ENCODE measurements at regions not wholly inside any gene's neighbourhood (a gene's known extent, or its start where the extent isn't known, plus 50 kb on each side); places are given as distances from the start of the nearest gene placed in this dataset.

DNA sequence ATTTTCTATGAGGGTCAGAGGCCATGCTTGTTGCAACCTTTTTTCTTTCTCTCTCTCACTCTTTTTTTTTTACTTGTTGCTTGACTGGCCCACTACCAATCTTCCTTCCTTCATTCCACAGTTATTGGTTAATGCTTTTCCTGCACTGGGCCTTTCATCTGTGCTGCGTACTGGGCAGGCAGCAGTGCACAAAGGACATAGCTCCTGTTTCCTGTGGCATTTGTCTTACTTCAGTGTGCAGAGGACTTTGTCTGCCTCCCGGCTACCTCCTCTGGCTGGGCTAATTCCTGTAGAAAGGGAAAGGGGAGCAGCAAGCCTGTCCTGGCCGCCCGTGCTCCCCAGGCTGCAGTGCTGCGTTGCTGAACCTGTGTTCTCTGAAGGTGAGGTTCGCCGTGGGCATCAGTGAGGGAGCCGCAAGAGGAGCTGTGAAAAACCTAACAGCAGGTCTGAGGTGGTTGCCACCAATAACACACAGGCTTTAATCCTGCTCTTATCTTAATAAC lies 93.7 kb upstream of the RGMA start:
- H3K36me3 ChIP-seq (replicated peaks in 1 of 2; ENCODE audit: control insufficient read depth in 1 of 2, insufficient read depth in 2 of 2, low read length in 1 of 2): no peaks in the 10 kb centered on the region
- H3F3A ChIP-seq (replicated peaks; ENCODE audit: insufficient read depth): no peaks in the 10 kb centered on the region
- H4K20me1 ChIP-seq (ENCODE audit: insufficient read depth): no peaks in the 10 kb centered on the region
- H3K4me3 ChIP-seq (ENCODE audit: low read depth in 2 of 2, low read length in 1 of 2): no peak overlapping the region
- no peak for DNase-seq
- peaks cover 0 to 23% of the 10 kb centered on the region in 2 experiments; a peak in 1 of 4 replicates for H3K4me1 ChIP-seq (ENCODE audit: control insufficient read depth in 1 of 2, insufficient read depth in 2 of 2, low read depth in 1 of 2, low read length in 1 of 2)
- H2AFZ ChIP-seq (ENCODE audit: low read depth): no peak overlapping the region
- no peaks in the 10 kb centered on the region for H3K9me2 ChIP-seq
- no peak overlapping the region for H3K27ac ChIP-seq (ENCODE audit: low read depth in 2 of 2, low read length in 1 of 2)
- no peak overlapping the region for H3K9ac ChIP-seq
- 46% methylated on average over 8 of the region's 8 CpGs for WGBS (ENCODE audit: low lambda C conversion rate)
- no peaks in the 10 kb centered on the region for H3K9me3 ChIP-seq
- H3K27me3 ChIP-seq (ENCODE audit: insufficient read depth): no peaks in the 10 kb centered on the region
- H3K4me2 ChIP-seq: no peak overlapping the region
- no peaks in the 10 kb centered on the region for H3K79me2 ChIP-seq (ENCODE audit: insufficient read depth)
- POLR2A ChIA-PET: no interaction called here
- CTCF ChIA-PET: interaction anchor here (1.0 to 1.4 kb wide), 2 partner anchors 8 to 937 kb away, joined by 3 to 4 read pairs; no protein-coding TSS in a partner anchor
- TF ChIP-seq TCF12 (IDR thresholded peaks at IDR 0.05) (no peak), EZH2phosphoT487 (IDR thresholded peaks at IDR 0.05; ENCODE audit: borderline replicate concordance, low read depth) (no peak), TAF1 (IDR thresholded peaks at IDR 0.05; ENCODE audit: borderline replicate concordance, low read depth, low read length) (no peak), SMC3 (IDR thresholded peaks at IDR 0.05; ENCODE audit: low read depth, low read length) (no peak), FOXJ3 (CRISPR knock-in tag; IDR thresholded peaks at IDR 0.05) (no peak), RFX5 (IDR thresholded peaks at IDR 0.05; ENCODE audit: low read length) (no peak)

DNA sequence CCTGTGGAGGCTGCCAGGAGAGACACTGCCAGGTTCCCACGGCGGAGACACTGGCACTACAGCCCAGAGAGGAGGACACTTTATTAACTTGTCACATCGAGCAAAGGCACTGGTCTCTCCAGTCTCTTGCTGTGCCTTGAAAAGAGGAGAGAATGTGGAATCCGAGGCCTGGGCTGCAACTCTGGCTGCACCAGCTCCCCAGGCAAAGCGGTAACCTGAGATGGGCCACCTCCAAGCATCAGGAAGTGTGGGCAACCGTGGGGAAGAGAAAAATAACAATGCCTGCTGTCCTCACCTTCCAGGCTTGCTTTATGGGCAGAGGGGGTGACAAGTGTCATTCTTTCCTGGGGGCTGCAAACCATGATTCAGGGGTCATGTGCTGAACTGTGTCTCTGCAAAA lies 91.6 kb upstream of the RGMA start:
- no peaks in the 10 kb centered on the region for H4K20me1 ChIP-seq (ENCODE audit: insufficient read depth)
- no peak overlapping the region for H3K4me2 ChIP-seq
- H3F3A ChIP-seq (replicated peaks; ENCODE audit: insufficient read depth): no peaks in the 10 kb centered on the region
- no peak for TF ChIP-seq EP300 (IDR thresholded peaks at IDR 0.05; ENCODE audit: borderline replicate concordance in 1 of 2, low read depth in 1 of 2, low read length in 1 of 2)
- TF ChIP-seq SIN3A (IDR thresholded peaks at IDR 0.05; ENCODE audit: borderline replicate concordance, low read depth, low read length): no peak
- TF ChIP-seq MXI1 (IDR thresholded peaks at IDR 0.05; ENCODE audit: low read depth, low read length): no peak
- TF ChIP-seq, protein P1, sequence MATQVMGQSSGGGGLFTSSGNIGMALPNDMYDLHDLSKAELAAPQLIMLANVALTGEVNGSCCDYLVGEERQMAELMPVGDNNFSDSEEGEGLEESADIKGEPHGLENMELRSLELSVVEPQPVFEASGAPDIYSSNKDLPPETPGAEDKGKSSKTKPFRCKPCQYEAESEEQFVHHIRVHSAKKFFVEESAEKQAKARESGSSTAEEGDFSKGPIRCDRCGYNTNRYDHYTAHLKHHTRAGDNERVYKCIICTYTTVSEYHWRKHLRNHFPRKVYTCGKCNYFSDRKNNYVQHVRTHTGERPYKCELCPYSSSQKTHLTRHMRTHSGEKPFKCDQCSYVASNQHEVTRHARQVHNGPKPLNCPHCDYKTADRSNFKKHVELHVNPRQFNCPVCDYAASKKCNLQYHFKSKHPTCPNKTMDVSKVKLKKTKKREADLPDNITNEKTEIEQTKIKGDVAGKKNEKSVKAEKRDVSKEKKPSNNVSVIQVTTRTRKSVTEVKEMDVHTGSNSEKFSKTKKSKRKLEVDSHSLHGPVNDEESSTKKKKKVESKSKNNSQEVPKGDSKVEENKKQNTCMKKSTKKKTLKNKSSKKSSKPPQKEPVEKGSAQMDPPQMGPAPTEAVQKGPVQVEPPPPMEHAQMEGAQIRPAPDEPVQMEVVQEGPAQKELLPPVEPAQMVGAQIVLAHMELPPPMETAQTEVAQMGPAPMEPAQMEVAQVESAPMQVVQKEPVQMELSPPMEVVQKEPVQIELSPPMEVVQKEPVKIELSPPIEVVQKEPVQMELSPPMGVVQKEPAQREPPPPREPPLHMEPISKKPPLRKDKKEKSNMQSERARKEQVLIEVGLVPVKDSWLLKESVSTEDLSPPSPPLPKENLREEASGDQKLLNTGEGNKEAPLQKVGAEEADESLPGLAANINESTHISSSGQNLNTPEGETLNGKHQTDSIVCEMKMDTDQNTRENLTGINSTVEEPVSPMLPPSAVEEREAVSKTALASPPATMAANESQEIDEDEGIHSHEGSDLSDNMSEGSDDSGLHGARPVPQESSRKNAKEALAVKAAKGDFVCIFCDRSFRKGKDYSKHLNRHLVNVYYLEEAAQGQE (IDR thresholded peaks at IDR 0.05; ENCODE audit: low read depth, low read length): no peak
- TF ChIP-seq RAD21 (IDR thresholded peaks at IDR 0.05; ENCODE audit: low read length): no peak
- no peak for TF ChIP-seq SMC3 (IDR thresholded peaks at IDR 0.05; ENCODE audit: low read depth, low read length)
- TF ChIP-seq EZH2phosphoT487 (IDR thresholded peaks at IDR 0.05; ENCODE audit: borderline replicate concordance, low read depth): no peak
- TF ChIP-seq JUND (IDR thresholded peaks at IDR 0.05): no peak
- TF ChIP-seq, protein P2, sequence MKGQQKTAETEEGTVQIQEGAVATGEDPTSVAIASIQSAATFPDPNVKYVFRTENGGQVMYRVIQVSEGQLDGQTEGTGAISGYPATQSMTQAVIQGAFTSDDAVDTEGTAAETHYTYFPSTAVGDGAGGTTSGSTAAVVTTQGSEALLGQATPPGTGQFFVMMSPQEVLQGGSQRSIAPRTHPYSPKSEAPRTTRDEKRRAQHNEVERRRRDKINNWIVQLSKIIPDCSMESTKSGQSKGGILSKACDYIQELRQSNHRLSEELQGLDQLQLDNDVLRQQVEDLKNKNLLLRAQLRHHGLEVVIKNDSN (IDR thresholded peaks at IDR 0.05; ENCODE audit: borderline replicate concordance, low read depth): no peak
- TF ChIP-seq YY1 (IDR thresholded peaks at IDR 0.05; ENCODE audit: low read depth): no peak
- no peak for TF ChIP-seq NRF1 (IDR thresholded peaks at IDR 0.05; ENCODE audit: low read depth, low read length)
- no peak for TF ChIP-seq FOSL2 (IDR thresholded peaks at IDR 0.05; ENCODE audit: borderline replicate concordance, low read depth)
- no peak for TF ChIP-seq RCOR1 (IDR thresholded peaks at IDR 0.05; ENCODE audit: low read length)
- H3K4me3 ChIP-seq (ENCODE audit: low read depth in 2 of 2, low read length in 1 of 2): no peak overlapping the region
- no peaks in the 10 kb centered on the region for H3K27me3 ChIP-seq (ENCODE audit: insufficient read depth)
- H3K27ac ChIP-seq (ENCODE audit: low read depth in 2 of 2, low read length in 1 of 2): no peak overlapping the region
- POLR2A ChIA-PET: interaction anchor here (0.7 kb wide), 1 partner anchor 28 kb away, joined by 3 read pairs; no protein-coding TSS in a partner anchor
- H3K9me2 ChIP-seq: no peaks in the 10 kb centered on the region
- CTCF ChIA-PET: interaction anchor here (1.3 to 1.4 kb wide), 2 partner anchors 93 to 940 kb away, joined by 3 to 7 read pairs; no protein-coding TSS in a partner anchor
- no peak for DNase-seq
- no peak overlapping the region for H2AFZ ChIP-seq (ENCODE audit: low read depth)
- no peaks in the 10 kb centered on the region for H3K79me2 ChIP-seq (ENCODE audit: insufficient read depth)
- peaks cover 0 to 23% of the 10 kb centered on the region in 2 experiments; a peak in 1 of 4 replicates for H3K4me1 ChIP-seq (ENCODE audit: control insufficient read depth in 1 of 2, insufficient read depth in 2 of 2, low read depth in 1 of 2, low read length in 1 of 2)
- no peak overlapping the region for H3K9ac ChIP-seq
- H3K9me3 ChIP-seq: no peaks in the 10 kb centered on the region
- 26% methylated on average over 3 of the region's 6 CpGs for WGBS (ENCODE audit: low lambda C conversion rate)
- no peaks in the 10 kb centered on the region for H3K36me3 ChIP-seq (replicated peaks in 1 of 2; ENCODE audit: control insufficient read depth in 1 of 2, insufficient read depth in 2 of 2, low read length in 1 of 2)

Measured in SK-N-SH (cell line).